GM12892 (cell line): ENCODE measurements at regions not wholly inside any gene's neighbourhood (a gene's known extent, or its start where the extent isn't known, plus 50 kb on each side); places are given as distances from the start of the nearest gene placed in this dataset.

Source experiments
- POLR2A ChIP-seq: IDR thresholded peaks from 2 replicates; pipeline ENCODE4 v1.6.1; 2011; ENCODE audit warnings: low read depth, low read length, control low read depth
- POLR2AphosphoS5 ChIP-seq: IDR thresholded peaks from 2 replicates; pipeline ENCODE4 v1.6.1; 2011; ENCODE audit warnings: low read depth, low read length, control low read depth
- TAF1 ChIP-seq: IDR thresholded peaks from 2 replicates; pipeline ENCODE4 v1.6.1; 2011; ENCODE audit warnings: low read depth, mild to moderate bottlenecking, control low read depth, low read length, borderline replicate concordance

DNA sequence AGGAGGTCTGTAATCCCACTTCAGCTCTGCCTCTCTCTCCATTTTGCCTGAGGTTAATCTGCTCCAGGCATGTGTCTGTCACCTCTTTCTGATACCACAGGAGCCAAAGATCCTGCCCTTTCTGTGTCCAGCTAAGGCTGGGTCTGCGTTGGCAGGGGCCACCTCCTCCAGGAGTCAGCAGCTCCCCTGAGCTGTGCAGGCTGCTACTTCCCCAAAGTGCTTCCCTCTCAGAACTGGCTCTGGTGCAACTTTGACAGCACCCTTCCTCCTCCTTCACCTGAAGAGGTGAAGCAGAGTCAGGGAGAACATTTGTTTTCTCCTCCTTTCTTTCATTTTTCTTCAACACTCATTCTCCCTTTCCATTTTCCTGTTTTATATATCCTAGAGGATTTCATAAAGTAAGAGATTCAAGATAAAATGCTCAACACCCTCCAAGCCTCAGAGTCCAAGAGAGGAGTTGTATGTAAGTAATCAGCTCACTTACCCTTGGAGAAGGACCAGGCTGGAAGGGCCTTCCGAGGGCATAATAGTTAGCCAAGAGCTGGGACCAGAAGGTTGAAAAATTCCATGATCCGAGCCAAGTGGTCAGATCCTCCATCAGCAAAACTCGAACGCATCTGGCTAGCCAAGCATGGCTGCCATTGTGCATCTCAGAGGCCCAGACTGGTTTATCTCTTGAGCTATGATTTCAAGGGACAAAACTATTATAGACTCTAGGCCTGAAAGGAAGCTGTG lies 257.3 kb downstream of the PTEN start:
- TF ChIP-seq TAF1 (no peak), POLR2AphosphoS5 (no peak), POLR2A (no peak)
